Adipocyte (in vitro differentiated cells): ENCODE measurements at regions not wholly inside any gene's neighbourhood (a gene's known extent, or its start where the extent isn't known, plus 50 kb on each side); places are given as distances from the start of the nearest gene placed in this dataset.

Experiments
- DNase-seq: peaks from one replicate; pipeline ENCODE4 v3.0.0-alpha.2; 2015; ENCODE audit warnings: low read depth
- H3K27me3 ChIP-seq: replicated peaks from 2 replicates; pipeline ENCODE4 v1.7.0; 2013; ENCODE audit warnings: mild to moderate bottlenecking, low read length, moderate library complexity; ENCODE audit not compliant: control insufficient read depth, insufficient read depth
- H3K36me3 ChIP-seq: 2 replicates; pipeline ENCODE4 v1.7.0; 2013; ENCODE audit warnings: low read length, mild to moderate bottlenecking, moderate library complexity; ENCODE audit not compliant: control insufficient read depth, insufficient read depth, severe bottlenecking
- H3K4me1 ChIP-seq: 2 replicates; pipeline ENCODE4 v1.7.0; 2013; ENCODE audit warnings: mild to moderate bottlenecking, low read length, moderate library complexity; ENCODE audit not compliant: control insufficient read depth, insufficient read depth
- H3K4me3 ChIP-seq: 2 replicates; pipeline ENCODE4 v1.7.0; 2013; ENCODE audit warnings: mild to moderate bottlenecking, low read length, moderate library complexity
- H3K9ac ChIP-seq: 2 replicates; pipeline ENCODE4 v1.7.0; 2013; ENCODE audit warnings: mild to moderate bottlenecking, low read length, moderate library complexity
- H3K9me3 ChIP-seq: 2 replicates; pipeline ENCODE4 v1.7.0; 2013; ENCODE audit warnings: mild to moderate bottlenecking, low read length, moderate library complexity; ENCODE audit not compliant: control insufficient read depth

DNA sequence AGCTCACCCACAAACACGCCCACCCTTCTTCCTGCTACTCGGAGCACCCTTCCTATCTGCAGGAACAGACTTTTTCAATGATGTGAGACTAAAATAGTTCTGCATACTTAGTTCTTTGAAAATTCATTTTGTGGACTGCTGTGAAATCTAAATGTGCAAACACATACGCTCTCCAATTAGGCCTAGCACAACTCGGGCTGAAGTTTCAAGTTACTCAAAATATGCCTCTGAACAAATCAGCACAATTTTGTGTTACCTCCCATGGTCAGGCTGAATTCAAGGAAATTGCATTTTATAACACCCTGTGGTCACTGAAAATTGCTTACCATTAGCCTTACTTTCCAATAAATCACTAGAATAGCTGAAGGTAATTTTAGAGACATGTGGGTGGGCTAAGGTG is 323.8 kb upstream of the ADCY2 start:
- no peak overlapping the region for H3K4me3 ChIP-seq
- no peaks in the 10 kb centered on the region for H3K4me1 ChIP-seq
- DNase-seq: no peak
- no peaks in the 10 kb centered on the region for H3K36me3 ChIP-seq
- no peaks in the 10 kb centered on the region for H3K27me3 ChIP-seq
- H3K9me3 ChIP-seq: no peaks in the 10 kb centered on the region
- H3K9ac ChIP-seq: no peak overlapping the region

DNA sequence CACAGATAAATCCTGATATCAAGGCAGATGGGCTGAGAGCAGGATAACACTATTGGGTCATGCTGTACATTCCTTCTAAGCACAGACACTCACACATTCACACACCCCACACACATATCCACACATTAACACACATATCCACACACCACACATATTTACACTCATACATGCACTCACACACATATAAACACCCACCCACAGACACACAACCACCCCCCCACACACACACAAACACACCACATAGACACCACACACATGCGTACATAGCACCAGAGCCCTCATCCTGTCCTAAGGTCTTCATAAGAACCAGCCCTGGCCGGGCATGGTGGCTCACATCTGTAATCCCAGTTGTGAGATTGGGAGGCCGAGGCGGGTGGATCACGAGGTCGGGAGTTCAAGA is 322.3 kb upstream of the ADCY2 start:
- H3K9ac ChIP-seq: no peak overlapping the region
- no peaks in the 10 kb centered on the region for H3K4me1 ChIP-seq
- no peak for DNase-seq
- no peaks in the 10 kb centered on the region for H3K9me3 ChIP-seq
- peaks cover 6% of the 10 kb centered on the region for H3K27me3 ChIP-seq
- no peaks in the 10 kb centered on the region for H3K36me3 ChIP-seq
- H3K4me3 ChIP-seq: no peak overlapping the region

GRCh38 chr5:7074176-7074575 is 321.8 kb upstream of the ADCY2 start:
- Histone ChIP-seq H3K27me3 (peaks cover 6% of the 10 kb centered on the region), H3K9me3 (no peaks in the 10 kb centered on the region)

DNA sequence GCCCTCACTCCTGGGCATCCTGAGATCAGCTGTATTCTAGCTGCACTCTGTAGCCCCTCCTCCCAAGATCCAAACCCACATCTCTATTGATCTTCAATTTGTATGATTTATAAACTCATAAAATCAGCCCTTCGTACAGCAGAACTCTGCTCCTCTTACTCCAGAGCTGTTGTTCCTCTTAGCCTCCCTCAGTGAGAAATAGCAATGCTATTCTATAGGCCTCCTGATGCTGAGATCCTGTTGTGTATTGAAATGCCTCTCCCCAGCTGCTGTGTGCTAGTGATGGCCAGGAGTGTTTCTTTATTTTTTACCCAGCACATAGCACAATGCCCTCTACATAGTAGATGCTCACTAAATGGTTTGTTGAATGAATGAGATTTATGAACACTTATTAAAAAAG is 320.5 kb upstream of the ADCY2 start:
- H3K4me3 ChIP-seq: no peak overlapping the region
- no peak overlapping the region for H3K9ac ChIP-seq
- no peaks in the 10 kb centered on the region for H3K4me1 ChIP-seq
- DNase-seq: no peak
- H3K36me3 ChIP-seq: no peaks in the 10 kb centered on the region
- H3K27me3 ChIP-seq: peaks cover 6% of the 10 kb centered on the region
- H3K9me3 ChIP-seq: no peaks in the 10 kb centered on the region

More at GRCh38 chr5:7074176-7074575, 321.8 kb upstream of the ADCY2 start:
- Histone ChIP-seq H3K4me3 (no peak overlapping the region), H3K9ac (no peak overlapping the region), H3K36me3 (no peaks in the 10 kb centered on the region), H3K4me1 (no peaks in the 10 kb centered on the region)
- no peak for DNase-seq

GRCh38 chr5:7078101-7078500 is 317.8 kb upstream of the ADCY2 start:
- no peaks in the 10 kb centered on the region for H3K9me3 ChIP-seq
- H3K36me3 ChIP-seq: no peaks in the 10 kb centered on the region
- no peak overlapping the region for H3K9ac ChIP-seq
- no peak overlapping the region for H3K4me3 ChIP-seq
- H3K4me1 ChIP-seq: no peaks in the 10 kb centered on the region
- peaks cover 6% of the 10 kb centered on the region for H3K27me3 ChIP-seq
- DNase-seq: no peak

GRCh38 chr5:7078901-7079300 is 317.0 kb upstream of the ADCY2 start:
- H3K9me3 ChIP-seq: no peaks in the 10 kb centered on the region
- no peaks in the 10 kb centered on the region for H3K4me1 ChIP-seq
- no peaks in the 10 kb centered on the region for H3K36me3 ChIP-seq
- no peak overlapping the region for H3K9ac ChIP-seq
- no peak for DNase-seq
- peaks cover 6% of the 10 kb centered on the region for H3K27me3 ChIP-seq
- H3K4me3 ChIP-seq: no peak overlapping the region

DNA sequence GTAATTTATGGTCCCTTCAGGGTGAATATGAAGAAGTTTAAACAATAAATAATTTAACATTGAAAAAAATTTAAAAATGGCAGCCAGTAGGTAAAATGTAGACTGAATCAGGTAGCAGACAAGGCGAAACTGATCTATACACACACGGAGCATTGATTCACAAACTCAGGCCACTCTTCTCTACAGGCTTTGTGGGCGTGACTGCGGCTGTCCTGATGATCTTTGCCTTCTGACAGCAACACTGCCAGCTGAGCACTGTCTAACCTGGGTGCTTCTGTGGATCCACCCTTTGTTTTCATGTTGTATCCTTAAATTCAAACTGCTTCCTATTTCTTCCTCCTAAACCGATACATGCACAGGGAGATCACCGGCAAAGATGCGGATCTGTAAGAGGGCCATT is 315.4 kb upstream of the ADCY2 start:
- Histone ChIP-seq H3K9me3 (no peaks in the 10 kb centered on the region), H3K4me1 (no peaks in the 10 kb centered on the region), H3K27me3 (peaks cover 6% of the 10 kb centered on the region), H3K36me3 (no peaks in the 10 kb centered on the region), H3K4me3 (no peak overlapping the region), H3K9ac (no peak overlapping the region)
- DNase-seq: no peak

GRCh38 chr5:7087719-7088297 is 308.1 kb upstream of the ADCY2 start:
- DNase-seq: no peak

GRCh38 chr5:7088849-7089248 is 307.1 kb upstream of the ADCY2 start:
- no peak overlapping the region for H3K9ac ChIP-seq
- H3K4me3 ChIP-seq: no peak overlapping the region
- H3K9me3 ChIP-seq: no peaks in the 10 kb centered on the region
- no peaks in the 10 kb centered on the region for H3K4me1 ChIP-seq
- no peak for DNase-seq
- H3K27me3 ChIP-seq: no peaks in the 10 kb centered on the region
- no peaks in the 10 kb centered on the region for H3K36me3 ChIP-seq

More at GRCh38 chr5:7087719-7088297, 308.1 kb upstream of the ADCY2 start:
- no peaks in the 10 kb centered on the region for H3K27me3 ChIP-seq
- no peaks in the 10 kb centered on the region for H3K9me3 ChIP-seq
- H3K4me1 ChIP-seq: no peaks in the 10 kb centered on the region
- H3K36me3 ChIP-seq: no peaks in the 10 kb centered on the region
- no peak overlapping the region for H3K9ac ChIP-seq
- no peak overlapping the region for H3K4me3 ChIP-seq

- no peaks in the 10 kb centered on the region for H3K27me3 ChIP-seq
- no peak overlapping the region for H3K4me3 ChIP-seq
- no peaks in the 10 kb centered on the region for H3K9me3 ChIP-seq
- H3K9ac ChIP-seq: no peak overlapping the region
- no peak for DNase-seq
- no peaks in the 10 kb centered on the region for H3K36me3 ChIP-seq
- no peaks in the 10 kb centered on the region for H3K4me1 ChIP-seq
Measured at GRCh38 chr5:7094626-7095025, 301.3 kb upstream of the ADCY2 start.

DNA sequence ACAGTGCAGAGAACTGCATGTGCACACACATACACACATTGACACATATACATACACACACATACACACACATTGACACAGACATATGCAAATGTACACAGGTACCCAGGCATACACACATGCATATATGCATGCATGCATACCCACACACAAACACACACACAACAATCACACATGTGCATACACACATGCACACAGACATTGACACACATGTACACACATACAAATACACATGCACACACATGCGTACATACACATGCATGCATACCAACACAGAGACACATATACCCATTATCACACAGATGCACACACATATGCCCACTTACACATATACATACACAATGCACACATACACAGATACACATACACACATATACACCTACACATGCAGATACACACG is 299.6 kb upstream of the ADCY2 start:
- H3K4me1 ChIP-seq: no peaks in the 10 kb centered on the region
- DNase-seq: no peak
- no peak overlapping the region for H3K4me3 ChIP-seq
- H3K9ac ChIP-seq: no peak overlapping the region
- no peaks in the 10 kb centered on the region for H3K36me3 ChIP-seq
- no peaks in the 10 kb centered on the region for H3K27me3 ChIP-seq
- H3K9me3 ChIP-seq: peaks cover 3% of the 10 kb centered on the region

- Histone ChIP-seq H3K9ac (no peak overlapping the region), H3K4me1 (no peaks in the 10 kb centered on the region), H3K9me3 (no peaks in the 10 kb centered on the region), H3K27me3 (no peaks in the 10 kb centered on the region), H3K36me3 (no peaks in the 10 kb centered on the region), H3K4me3 (no peak overlapping the region)
- no peak for DNase-seq
Measured at GRCh38 chr5:7105358-7105757, 290.6 kb upstream of the ADCY2 start.
